PFSK-1 (cell line): ENCODE measurements at regions not wholly inside any gene's neighbourhood (a gene's known extent, or its start where the extent isn't known, plus 50 kb on each side); places are given as distances from the start of the nearest gene placed in this dataset.

Experiments used
- FOXP2 ChIP-seq: optimal IDR thresholded peaks from 2 replicates; pipeline ENCODE3; 2011; ENCODE audit warnings: borderline replicate concordance, control low read depth, inconsistent platforms; ENCODE audit not compliant: insufficient read depth; ENCODE audit errors: extremely low read length, extremely low read depth
- POLR2AphosphoS5 ChIP-seq: IDR thresholded peaks from 2 replicates; pipeline ENCODE4 v1.6.1; 2012; ENCODE audit warnings: low read depth, mild to moderate bottlenecking, control low read depth, low read length, moderate library complexity
- SIN3A ChIP-seq: IDR thresholded peaks from 2 replicates; pipeline ENCODE4 v1.6.1; 2012; ENCODE audit warnings: mild to moderate bottlenecking, low read length, moderate library complexity, borderline replicate concordance; ENCODE audit not compliant: insufficient read depth
- TAF1 ChIP-seq: IDR thresholded peaks from 2 replicates; pipeline ENCODE4 v1.6.1; 2012; ENCODE audit warnings: low read length, control low read depth, borderline replicate concordance; ENCODE audit not compliant: insufficient read depth
- TF ChIP-seq, protein P1 (sequence below), 2 experiments: IDR thresholded peaks; 2 replicates each; pipeline versions ENCODE4 v1.6.1 to v1.8.0; 2011 to 2012; ENCODE audit warnings: low read depth in 2 of 2, low read length in 2 of 2, control low read depth in 1 of 2, inconsistent platforms in 1 of 2, mild to moderate bottlenecking in 1 of 2, moderate library complexity in 1 of 2; ENCODE audit not compliant: insufficient read depth in 1 of 2

GRCh38 chr2:84297155-84297554 is 161.9 kb downstream of the SUCLG1 start:
- TF ChIP-seq, protein P1, sequence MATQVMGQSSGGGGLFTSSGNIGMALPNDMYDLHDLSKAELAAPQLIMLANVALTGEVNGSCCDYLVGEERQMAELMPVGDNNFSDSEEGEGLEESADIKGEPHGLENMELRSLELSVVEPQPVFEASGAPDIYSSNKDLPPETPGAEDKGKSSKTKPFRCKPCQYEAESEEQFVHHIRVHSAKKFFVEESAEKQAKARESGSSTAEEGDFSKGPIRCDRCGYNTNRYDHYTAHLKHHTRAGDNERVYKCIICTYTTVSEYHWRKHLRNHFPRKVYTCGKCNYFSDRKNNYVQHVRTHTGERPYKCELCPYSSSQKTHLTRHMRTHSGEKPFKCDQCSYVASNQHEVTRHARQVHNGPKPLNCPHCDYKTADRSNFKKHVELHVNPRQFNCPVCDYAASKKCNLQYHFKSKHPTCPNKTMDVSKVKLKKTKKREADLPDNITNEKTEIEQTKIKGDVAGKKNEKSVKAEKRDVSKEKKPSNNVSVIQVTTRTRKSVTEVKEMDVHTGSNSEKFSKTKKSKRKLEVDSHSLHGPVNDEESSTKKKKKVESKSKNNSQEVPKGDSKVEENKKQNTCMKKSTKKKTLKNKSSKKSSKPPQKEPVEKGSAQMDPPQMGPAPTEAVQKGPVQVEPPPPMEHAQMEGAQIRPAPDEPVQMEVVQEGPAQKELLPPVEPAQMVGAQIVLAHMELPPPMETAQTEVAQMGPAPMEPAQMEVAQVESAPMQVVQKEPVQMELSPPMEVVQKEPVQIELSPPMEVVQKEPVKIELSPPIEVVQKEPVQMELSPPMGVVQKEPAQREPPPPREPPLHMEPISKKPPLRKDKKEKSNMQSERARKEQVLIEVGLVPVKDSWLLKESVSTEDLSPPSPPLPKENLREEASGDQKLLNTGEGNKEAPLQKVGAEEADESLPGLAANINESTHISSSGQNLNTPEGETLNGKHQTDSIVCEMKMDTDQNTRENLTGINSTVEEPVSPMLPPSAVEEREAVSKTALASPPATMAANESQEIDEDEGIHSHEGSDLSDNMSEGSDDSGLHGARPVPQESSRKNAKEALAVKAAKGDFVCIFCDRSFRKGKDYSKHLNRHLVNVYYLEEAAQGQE (IDR thresholded peaks at IDR 0.05; ENCODE audit: insufficient read depth in 1 of 2, low read depth in 2 of 2, low read length in 2 of 2): no peak
- TF ChIP-seq FOXP2 (no peak), TAF1 (no peak), POLR2AphosphoS5 (no peak), SIN3A (no peak)

DNA sequence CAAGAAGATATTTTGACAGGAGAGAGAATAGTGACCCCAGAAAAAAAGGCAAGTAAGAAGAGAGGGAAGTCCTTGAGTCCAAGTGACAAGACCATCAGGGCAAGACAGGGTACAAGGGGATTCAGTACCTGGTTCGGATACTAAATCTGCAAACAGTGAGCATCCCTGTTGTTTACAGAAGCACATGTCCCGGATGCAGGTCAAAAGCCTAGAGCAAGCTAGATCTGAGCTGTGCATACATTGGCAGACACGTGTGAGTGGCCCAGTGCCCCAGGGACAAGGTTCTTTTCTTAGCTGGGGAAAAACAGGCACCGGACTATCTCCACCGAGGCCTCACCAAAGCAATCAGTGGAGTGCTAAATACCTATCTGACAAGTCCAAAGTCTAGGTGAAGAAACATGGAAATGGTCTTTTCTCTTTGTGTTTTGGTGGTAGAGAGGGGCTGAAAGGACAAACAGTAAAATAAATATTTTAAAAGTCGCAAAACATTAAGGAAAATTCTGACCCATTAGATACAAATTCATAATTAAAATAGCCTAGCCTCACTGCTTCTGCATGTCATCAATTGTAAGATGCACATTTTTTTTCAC is 165.2 kb downstream of the SUCLG1 start:
- TF ChIP-seq TAF1 (no peak), SIN3A (no peak)

GRCh38 chr2:84292545-84292944 is 166.5 kb downstream of the SUCLG1 start:
- TF ChIP-seq TAF1 (no peak), FOXP2 (no peak), POLR2AphosphoS5 (no peak), SIN3A (no peak)
- TF ChIP-seq, protein P1 (IDR thresholded peaks at IDR 0.05; ENCODE audit: insufficient read depth in 1 of 2, low read depth in 2 of 2, low read length in 2 of 2): no peak

- TF ChIP-seq TAF1: no peak
- TF ChIP-seq FOXP2: no peak
- TF ChIP-seq, protein P1 (IDR thresholded peaks at IDR 0.05; ENCODE audit: insufficient read depth in 1 of 2, low read depth in 2 of 2, low read length in 2 of 2): no peak
- TF ChIP-seq POLR2AphosphoS5: no peak
- TF ChIP-seq SIN3A: no peak
Observed at GRCh38 chr2:84290537-84290936, 168.5 kb downstream of the SUCLG1 start.

- TF ChIP-seq FOXP2 (no peak), SIN3A (no peak), POLR2AphosphoS5 (no peak), TAF1 (no peak)
- TF ChIP-seq, protein P1 (IDR thresholded peaks at IDR 0.05; ENCODE audit: insufficient read depth in 1 of 2, low read depth in 2 of 2, low read length in 2 of 2): no peak
Observed at GRCh38 chr2:84288293-84288692, 170.8 kb downstream of the SUCLG1 start.
